GM18873 (cell line): ENCODE measurements at regions not wholly inside any gene's neighbourhood (a gene's known extent, or its start where the extent isn't known, plus 50 kb on each side); places are given as distances from the start of the nearest gene placed in this dataset.
"Not testable (repeated sequence)": the region's sequence is repeated elsewhere in the genome, so short reads cannot be mapped to it uniquely, and the experiment has no call there.

Experiments
- ATAC-seq: cut with Tn5 transposase; IDR thresholded peaks from one replicate; pipeline ENCODE4 v1.9.1; 2021; ENCODE audit warnings: mild to moderate bottlenecking, moderate library complexity, moderate number of reproducible peaks; ENCODE audit not compliant: unreplicated experiment, low FRiP score

GRCh38 chr2:199575416-199575815, 117.7 kb upstream of the SATB2 start:
- no peak for ATAC-seq

- ATAC-seq: no peak
Measured at GRCh38 chr2:199572571-199572970, 114.8 kb upstream of the SATB2 start.

- no peak for ATAC-seq
Measured at GRCh38 chr2:199570934-199571333, 113.2 kb upstream of the SATB2 start.

- ATAC-seq: no peak
Measured at GRCh38 chr2:199569336-199569735, 111.6 kb upstream of the SATB2 start.

GRCh38 chr2:199558156-199558555, 100.4 kb upstream of the SATB2 start:
- no peak for ATAC-seq

- no peak for ATAC-seq
Measured at GRCh38 chr2:199556527-199557285, 99.0 kb upstream of the SATB2 start.

- no peak for ATAC-seq
Measured at GRCh38 chr2:199554026-199554425, 96.3 kb upstream of the SATB2 start.

GRCh38 chr2:199552141-199552540, 94.4 kb upstream of the SATB2 start:
- no peak for ATAC-seq

- no peak for ATAC-seq
Measured at GRCh38 chr2:199543606-199544172, 86.0 kb upstream of the SATB2 start.

GRCh38 chr2:199535445-199536177, 77.9 kb upstream of the SATB2 start:
- no peak for ATAC-seq

GRCh38 chr2:199533873-199534272, 76.1 kb upstream of the SATB2 start:
- ATAC-seq: not testable (repeated sequence)

GRCh38 chr2:199527071-199527470, 69.3 kb upstream of the SATB2 start:
- ATAC-seq: no peak

GRCh38 chr2:199524689-199525574, 67.2 kb upstream of the SATB2 start:
- ATAC-seq: no peak

GRCh38 chr2:199509403-199509802, 51.7 kb upstream of the SATB2 start:
- ATAC-seq: no peak
